Ishikawa (cell line): ENCODE measurements at regions not wholly inside any gene's neighbourhood (a gene's known extent, or its start where the extent isn't known, plus 50 kb on each side); places are given as distances from the start of the nearest gene placed in this dataset.

ENCODE experiments used
- CEBPB ChIP-seq: IDR thresholded peaks from 2 replicates; pipeline ENCODE4 v1.6.1; 2012
- CREB1 ChIP-seq: IDR thresholded peaks from 2 replicates; pipeline ENCODE4 v1.6.1; 2012; ENCODE audit warnings: low read depth
- EGR1 ChIP-seq: IDR thresholded peaks from 2 replicates; pipeline ENCODE4 v1.6.1; 2012
- EP300 ChIP-seq: IDR thresholded peaks from 2 replicates; pipeline ENCODE4 v1.6.1; 2012; ENCODE audit warnings: borderline replicate concordance
- FOXM1 ChIP-seq: IDR thresholded peaks from 2 replicates; pipeline ENCODE4 v1.6.1; 2012; ENCODE audit warnings: low read depth, borderline replicate concordance
- MAX ChIP-seq: IDR thresholded peaks from 2 replicates; pipeline ENCODE4 v1.6.1; 2012
- NFIC ChIP-seq: IDR thresholded peaks from 2 replicates; pipeline ENCODE4 v1.6.1; 2012
- RAD21 ChIP-seq: IDR thresholded peaks from 2 replicates; pipeline ENCODE4 v1.6.1; 2012; ENCODE audit warnings: low read depth
- REST ChIP-seq: IDR thresholded peaks from 2 replicates; pipeline ENCODE4 v1.6.1; 2012; ENCODE audit warnings: low read depth, mild to moderate bottlenecking
- TAF1 ChIP-seq: IDR thresholded peaks from 2 replicates; pipeline ENCODE4 v1.6.1; 2012; ENCODE audit warnings: low read depth, mild to moderate bottlenecking
- TCF12 ChIP-seq: IDR thresholded peaks from 2 replicates; pipeline ENCODE4 v1.6.1; 2012; ENCODE audit warnings: low read depth
- TEAD4 ChIP-seq: IDR thresholded peaks from 2 replicates; pipeline ENCODE4 v1.6.1; 2012
- USF1 ChIP-seq: IDR thresholded peaks from 2 replicates; pipeline ENCODE4 v1.6.1; 2012
- YY1 ChIP-seq: IDR thresholded peaks from 2 replicates; pipeline ENCODE4 v1.6.1; 2012; ENCODE audit warnings: low read depth
- ZBTB7A ChIP-seq: IDR thresholded peaks from 2 replicates; pipeline ENCODE4 v1.6.1; 2012; ENCODE audit warnings: low read depth

GRCh38 chr12:98388126-98388525, 127.3 kb upstream of the TMPO start:
- TF ChIP-seq EP300, result no peak
- TF ChIP-seq YY1, result no peak
- TF ChIP-seq EGR1, result no peak
- TF ChIP-seq ZBTB7A, result no peak
- TF ChIP-seq TCF12, result no peak
- no peak for TF ChIP-seq NFIC

GRCh38 chr12:98389593-98389992, 125.8 kb upstream of the TMPO start:
- no peak for TF ChIP-seq USF1

GRCh38 chr12:98397323-98398105, 117.9 kb upstream of the TMPO start:
- TF ChIP-seq TEAD4, result peak; percentile 78
- TF ChIP-seq RAD21, result peak; percentile 90
- no peak for TF ChIP-seq NFIC

GRCh38 chr12:98399532-98399931, 115.9 kb upstream of the TMPO start:
- TF ChIP-seq RAD21 (no peak), EGR1 (peak; percentile 60; the same call in 1 of the 2 replicates), EP300 (peak; percentile 74), TEAD4 (peak; percentile 52), NFIC (no peak), MAX (peak; percentile 75), USF1 (peak; percentile 31; the same call in 1 of the 2 replicates), TCF12 (peak; percentile 69; the same call in 1 of the 2 replicates), YY1 (no peak), TAF1 (no peak), ZBTB7A (no peak; the same call in 1 of the 2 replicates), REST (no peak), CREB1 (no peak)

- TF ChIP-seq FOXM1 (peak; percentile 34; the same call in 1 of the 2 replicates), EP300 (peak; percentile 70; the same call in 1 of the 2 replicates), NFIC (peak; percentile 78), TCF12 (peak; percentile 67), TEAD4 (no peak), MAX (no peak), REST (no peak)
Measured at GRCh38 chr12:98401427-98401826, 114.0 kb upstream of the TMPO start.

GRCh38 chr12:98402091-98402490, 113.3 kb upstream of the TMPO start:
- TF ChIP-seq NFIC (no peak), CEBPB (no peak), CREB1 (no peak)

GRCh38 chr12:98402671-98403070, 112.7 kb upstream of the TMPO start:
- TF ChIP-seq FOXM1 (no peak), YY1 (no peak), REST (no peak), USF1 (no peak), RAD21 (no peak), NFIC (no peak), MAX (no peak), EP300 (no peak), CEBPB (no peak), CREB1 (no peak), EGR1 (no peak), TEAD4 (no peak), ZBTB7A (no peak), TAF1 (no peak), TCF12 (no peak)
